ENCODE measurements at regions not wholly inside any gene's neighbourhood (a gene's known extent, or its start where the extent isn't known, plus 50 kb on each side); places are given as distances from the start of the nearest gene placed in this dataset.
"Not testable (repeated sequence)": the region's sequence is repeated elsewhere in the genome, so short reads cannot be mapped to it uniquely, and the experiment has no call there.

- H3K4me1 Mint-ChIP-seq (ENCODE audit: low read depth) = no peaks in the 10 kb centered on the region
- no peaks in the 10 kb centered on the region for H3K36me3 Mint-ChIP-seq
- no peak overlapping the region for H3K4me3 Mint-ChIP-seq
- peaks cover 8% of the 10 kb centered on the region for H3K9me3 Mint-ChIP-seq (ENCODE audit: low read depth)
- H3K27ac Mint-ChIP-seq = no peak overlapping the region
- H3K27me3 Mint-ChIP-seq = no peaks in the 10 kb centered on the region
Measured at GRCh38 chr3:26480377-26480776, 142.2 kb upstream of the LRRC3B start.

- H3K27me3 Mint-ChIP-seq = no peaks in the 10 kb centered on the region
- H3K4me3 Mint-ChIP-seq = no peak overlapping the region
- peaks cover 4% of the 10 kb centered on the region for H3K9me3 Mint-ChIP-seq (ENCODE audit: low read depth)
- no peaks in the 10 kb centered on the region for H3K36me3 Mint-ChIP-seq
- no peak overlapping the region for H3K27ac Mint-ChIP-seq
- no peaks in the 10 kb centered on the region for H3K4me1 Mint-ChIP-seq (ENCODE audit: low read depth)
Measured at GRCh38 chr3:26484140-26484539, 138.4 kb upstream of the LRRC3B start.

GRCh38 chr3:26498271-26498670, 124.3 kb upstream of the LRRC3B start:
- H3K27ac Mint-ChIP-seq = no peak overlapping the region

GRCh38 chr3:26505399-26505798, 117.2 kb upstream of the LRRC3B start:
- H3K36me3 Mint-ChIP-seq = no peaks in the 10 kb centered on the region
- no peak overlapping the region for H3K4me3 Mint-ChIP-seq
- no peaks in the 10 kb centered on the region for H3K27me3 Mint-ChIP-seq
- H3K4me1 Mint-ChIP-seq (ENCODE audit: low read depth) = no peaks in the 10 kb centered on the region
- no peaks in the 10 kb centered on the region for H3K9me3 Mint-ChIP-seq (ENCODE audit: low read depth)
- H3K27ac Mint-ChIP-seq = no peak overlapping the region

More at GRCh38 chr3:26498271-26498670, 124.3 kb upstream of the LRRC3B start:
- Mint-ChIP-seq H3K4me3 (no peak overlapping the region), H3K4me1 (ENCODE audit: low read depth) (no peaks in the 10 kb centered on the region), H3K36me3 (no peaks in the 10 kb centered on the region), H3K9me3 (ENCODE audit: low read depth) (peaks cover 6% of the 10 kb centered on the region), H3K27me3 (no peaks in the 10 kb centered on the region)

- H3K27ac Mint-ChIP-seq; H3K27me3 Mint-ChIP-seq; H3K4me3 Mint-ChIP-seq; H3K9me3 Mint-ChIP-seq (ENCODE audit: low read depth); H3K36me3 Mint-ChIP-seq; H3K4me1 Mint-ChIP-seq (ENCODE audit: low read depth): not testable (repeated sequence)
Measured at GRCh38 chr3:26514445-26515029, 108.0 kb upstream of the LRRC3B start.

- Mint-ChIP-seq H3K27me3 (no peaks in the 10 kb centered on the region), H3K4me3 (no peak overlapping the region), H3K36me3 (no peaks in the 10 kb centered on the region), H3K9me3 (ENCODE audit: low read depth) (no peaks in the 10 kb centered on the region), H3K27ac (no peak overlapping the region), H3K4me1 (ENCODE audit: low read depth) (no peaks in the 10 kb centered on the region)
Measured at GRCh38 chr3:26515351-26515750, 107.2 kb upstream of the LRRC3B start.

- Mint-ChIP-seq H3K9me3 (ENCODE audit: low read depth) (peaks cover 19% of the 10 kb centered on the region), H3K36me3 (no peaks in the 10 kb centered on the region), H3K4me1 (ENCODE audit: low read depth) (no peaks in the 10 kb centered on the region), H3K4me3 (no peak overlapping the region), H3K27ac (no peak overlapping the region), H3K27me3 (no peaks in the 10 kb centered on the region)
Measured at GRCh38 chr3:26521261-26521660, 101.3 kb upstream of the LRRC3B start.

- H3K4me1 Mint-ChIP-seq (ENCODE audit: low read depth) = no peaks in the 10 kb centered on the region
- peaks cover 19% of the 10 kb centered on the region for H3K9me3 Mint-ChIP-seq (ENCODE audit: low read depth)
- no peaks in the 10 kb centered on the region for H3K36me3 Mint-ChIP-seq
- H3K27me3 Mint-ChIP-seq = no peaks in the 10 kb centered on the region
- H3K4me3 Mint-ChIP-seq = no peak overlapping the region
- H3K27ac Mint-ChIP-seq = no peak overlapping the region
Measured at GRCh38 chr3:26522919-26523318, 99.7 kb upstream of the LRRC3B start.

GRCh38 chr3:26525013-26525412, 97.6 kb upstream of the LRRC3B start:
- H3K36me3 Mint-ChIP-seq = no peaks in the 10 kb centered on the region
- H3K27ac Mint-ChIP-seq = no peak overlapping the region
- no peaks in the 10 kb centered on the region for H3K4me1 Mint-ChIP-seq (ENCODE audit: low read depth)
- peaks cover 19% of the 10 kb centered on the region for H3K9me3 Mint-ChIP-seq (ENCODE audit: low read depth)
- H3K4me3 Mint-ChIP-seq = no peak overlapping the region
- H3K27me3 Mint-ChIP-seq = no peaks in the 10 kb centered on the region

- Mint-ChIP-seq H3K4me1 (ENCODE audit: low read depth) (no peaks in the 10 kb centered on the region), H3K36me3 (no peaks in the 10 kb centered on the region), H3K27ac (no peak overlapping the region), H3K27me3 (no peaks in the 10 kb centered on the region), H3K4me3 (no peak overlapping the region), H3K9me3 (ENCODE audit: low read depth) (peaks cover 3% of the 10 kb centered on the region)
Measured at GRCh38 chr3:26535151-26535550, 87.4 kb upstream of the LRRC3B start.

- Mint-ChIP-seq H3K4me1 (ENCODE audit: low read depth) (no peaks in the 10 kb centered on the region), H3K9me3 (ENCODE audit: low read depth) (peaks cover 3% of the 10 kb centered on the region), H3K36me3 (no peaks in the 10 kb centered on the region), H3K4me3 (no peak overlapping the region), H3K27me3 (no peaks in the 10 kb centered on the region), H3K27ac (no peak overlapping the region)
Measured at GRCh38 chr3:26536955-26537354, 85.6 kb upstream of the LRRC3B start.

- Mint-ChIP-seq H3K27ac (no peak overlapping the region), H3K9me3 (ENCODE audit: low read depth) (peaks cover 11% of the 10 kb centered on the region), H3K27me3 (no peaks in the 10 kb centered on the region)
Measured at GRCh38 chr3:26550413-26550812, 72.2 kb upstream of the LRRC3B start.

GRCh38 chr3:26556637-26557036, 65.9 kb upstream of the LRRC3B start:
- Mint-ChIP-seq H3K36me3 (no peaks in the 10 kb centered on the region), H3K9me3 (ENCODE audit: low read depth) (peaks cover 4% of the 10 kb centered on the region), H3K27ac (no peak overlapping the region), H3K4me3 (no peak overlapping the region), H3K27me3 (no peaks in the 10 kb centered on the region), H3K4me1 (ENCODE audit: low read depth) (no peaks in the 10 kb centered on the region)

More at GRCh38 chr3:26550413-26550812, 72.2 kb upstream of the LRRC3B start:
- H3K4me3 Mint-ChIP-seq = no peak overlapping the region
- H3K4me1 Mint-ChIP-seq (ENCODE audit: low read depth) = no peaks in the 10 kb centered on the region
- H3K36me3 Mint-ChIP-seq = no peaks in the 10 kb centered on the region

GRCh38 chr3:26558257-26558656, 64.3 kb upstream of the LRRC3B start:
- H3K4me1 Mint-ChIP-seq (ENCODE audit: low read depth) = no peaks in the 10 kb centered on the region
- H3K4me3 Mint-ChIP-seq = no peak overlapping the region
- H3K36me3 Mint-ChIP-seq = no peaks in the 10 kb centered on the region
- H3K27ac Mint-ChIP-seq = no peak overlapping the region
- no peaks in the 10 kb centered on the region for H3K27me3 Mint-ChIP-seq
- H3K9me3 Mint-ChIP-seq (ENCODE audit: low read depth) = no peaks in the 10 kb centered on the region

GRCh38 chr3:26559227-26559626, 63.3 kb upstream of the LRRC3B start:
- Mint-ChIP-seq H3K9me3 (ENCODE audit: low read depth) (no peaks in the 10 kb centered on the region), H3K27ac (no peak overlapping the region), H3K4me3 (no peak overlapping the region), H3K27me3 (no peaks in the 10 kb centered on the region), H3K4me1 (ENCODE audit: low read depth) (no peaks in the 10 kb centered on the region), H3K36me3 (no peaks in the 10 kb centered on the region)

- Mint-ChIP-seq H3K36me3 (no peaks in the 10 kb centered on the region), H3K4me1 (ENCODE audit: low read depth) (no peaks in the 10 kb centered on the region), H3K4me3 (no peak overlapping the region), H3K9me3 (ENCODE audit: low read depth) (no peaks in the 10 kb centered on the region), H3K27ac (no peak overlapping the region), H3K27me3 (no peaks in the 10 kb centered on the region)
Measured at GRCh38 chr3:26560081-26560480, 62.5 kb upstream of the LRRC3B start.
